ENCODE measurements at regions not wholly inside any gene's neighbourhood (a gene's known extent, or its start where the extent isn't known, plus 50 kb on each side); places are given as distances from the start of the nearest gene placed in this dataset.
"Not testable (repeated sequence)": the region's sequence is repeated elsewhere in the genome, so short reads cannot be mapped to it uniquely, and the experiment has no call there.

GRCh38 chr7:49094866-49095265 lies 170.5 kb downstream of the CDC14C start:
- 81 to 93% (median 91%) methylated on average over 2 of the region's 2 CpGs for WGBS, 3 donors

GRCh38 chr7:49099587-49100326 lies 175.4 kb downstream of the CDC14C start:
- intact Hi-C loops (cut with DNase I): no loop called here
- H3K4me3 ChIP-seq: no peak overlapping the region
- no peak for TF ChIP-seq EP300 (IDR thresholded peaks at IDR 0.05)
- TF ChIP-seq CTCF (IDR thresholded peaks at IDR 0.05): no peak
- no peak for TF ChIP-seq POLR2A (IDR thresholded peaks at IDR 0.05)
- DNase-seq: no peak
- no peaks in the 10 kb centered on the region for H3K27me3 ChIP-seq
- no peaks in the 10 kb centered on the region for H3K9me3 ChIP-seq
- H3K36me3 ChIP-seq: no peaks in the 10 kb centered on the region
- 84 to 88% (median 87%) methylated on average over 5 of the region's 5 CpGs for WGBS, 3 donors
- H3K27ac ChIP-seq: no peak overlapping the region
- H3K4me1 ChIP-seq (ENCODE audit: insufficient read depth): no peaks in the 10 kb centered on the region

More at GRCh38 chr7:49094866-49095265, 170.5 kb downstream of the CDC14C start:
- Histone ChIP-seq H3K36me3 (no peaks in the 10 kb centered on the region), H3K4me1 (ENCODE audit: insufficient read depth) (no peaks in the 10 kb centered on the region), H3K4me3 (no peak overlapping the region), H3K27me3 (no peaks in the 10 kb centered on the region), H3K9me3 (no peaks in the 10 kb centered on the region), H3K27ac (no peak overlapping the region)
- no peak for DNase-seq
- TF ChIP-seq CTCF (IDR thresholded peaks at IDR 0.05): no peak
- no peak for TF ChIP-seq POLR2A (IDR thresholded peaks at IDR 0.05)
- TF ChIP-seq EP300 (IDR thresholded peaks at IDR 0.05): no peak
- intact Hi-C loops (cut with DNase I): no loop called here

GRCh38 chr7:49100908-49101740 lies 176.8 kb downstream of the CDC14C start:
- WGBS, 3 donors: 69 to 78% (median 72%) methylated on average over 8 of the region's 8 CpGs
- H3K4me3 ChIP-seq; H3K4me1 ChIP-seq (ENCODE audit: insufficient read depth); H3K36me3 ChIP-seq; intact Hi-C loops (cut with DNase I); H3K9me3 ChIP-seq; DNase-seq; H3K27me3 ChIP-seq; H3K27ac ChIP-seq: not testable (repeated sequence)

GRCh38 chr7:49102411-49102810 lies 178.1 kb downstream of the CDC14C start:
- Histone ChIP-seq H3K4me3 (no peak overlapping the region), H3K4me1 (ENCODE audit: insufficient read depth) (no peaks in the 10 kb centered on the region), H3K27ac (no peak overlapping the region), H3K9me3 (no peaks in the 10 kb centered on the region), H3K36me3 (no peaks in the 10 kb centered on the region), H3K27me3 (no peaks in the 10 kb centered on the region)
- 33 to 38% (median 36%) methylated on average over 1 of the region's 1 CpG for WGBS, 3 donors
- DNase-seq: no peak
- TF ChIP-seq POLR2A (IDR thresholded peaks at IDR 0.05) (no peak), CTCF (IDR thresholded peaks at IDR 0.05) (no peak), EP300 (IDR thresholded peaks at IDR 0.05) (no peak)
- intact Hi-C loops (cut with DNase I): no loop called here

- Histone ChIP-seq H3K27me3 (no peaks in the 10 kb centered on the region), H3K4me1 (ENCODE audit: insufficient read depth) (no peaks in the 10 kb centered on the region), H3K27ac (no peak overlapping the region), H3K4me3 (no peak overlapping the region), H3K9me3 (no peaks in the 10 kb centered on the region), H3K36me3 (no peaks in the 10 kb centered on the region)
- no peak for DNase-seq
- no peak for TF ChIP-seq POLR2A (IDR thresholded peaks at IDR 0.05)
- no peak for TF ChIP-seq CTCF (IDR thresholded peaks at IDR 0.05)
- no peak for TF ChIP-seq EP300 (IDR thresholded peaks at IDR 0.05)
- WGBS, 3 donors: 89 to 97% (median 92%) methylated on average over 1 of the region's 1 CpG
- intact Hi-C loops (cut with DNase I): no loop called here
Measured at GRCh38 chr7:49111706-49112105, 187.4 kb downstream of the CDC14C start.
